IPS-NIHi11 (cell line): ENCODE measurements at regions not wholly inside any gene's neighbourhood (a gene's known extent, or its start where the extent isn't known, plus 50 kb on each side); places are given as distances from the start of the nearest gene placed in this dataset.
"Not testable (repeated sequence)": the region's sequence is repeated elsewhere in the genome, so short reads cannot be mapped to it uniquely, and the experiment has no call there.

Source experiments
- DNase-seq: peaks from one replicate; pipeline ENCODE4 v3.0.0; 2012; ENCODE audit warnings: mixed read lengths, low spot score

- no peak for DNase-seq
These were observed 664.0 kb upstream of the EEF2KMT start for GRCh38 chr16:5761592-5761991.

GRCh38 chr16:5758281-5758680 lies 660.7 kb upstream of the EEF2KMT start:
- no peak for DNase-seq

- DNase-seq: peak; percentile 39
These were observed 659.4 kb upstream of the EEF2KMT start for GRCh38 chr16:5756969-5757368.

DNA sequence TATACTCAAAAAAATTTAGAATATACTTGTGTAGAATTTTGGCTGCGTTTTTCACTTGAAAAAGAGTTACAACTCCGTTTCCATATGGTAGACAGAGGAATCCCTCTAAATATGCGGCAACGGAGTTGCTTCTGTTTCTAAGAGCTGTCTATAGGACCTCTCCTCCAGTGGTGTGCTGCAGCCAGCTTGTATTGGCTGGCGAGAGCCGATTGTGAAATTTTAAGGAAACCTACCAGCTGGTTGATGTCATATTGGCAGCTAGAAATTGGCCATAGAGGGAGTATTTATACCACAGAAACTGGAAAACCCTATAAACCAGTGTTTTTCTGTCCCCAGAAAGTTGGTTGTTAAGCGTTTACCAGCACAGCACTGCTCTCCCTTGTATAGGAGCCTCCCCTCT lies 655.8 kb upstream of the EEF2KMT start:
- no peak for DNase-seq

DNA sequence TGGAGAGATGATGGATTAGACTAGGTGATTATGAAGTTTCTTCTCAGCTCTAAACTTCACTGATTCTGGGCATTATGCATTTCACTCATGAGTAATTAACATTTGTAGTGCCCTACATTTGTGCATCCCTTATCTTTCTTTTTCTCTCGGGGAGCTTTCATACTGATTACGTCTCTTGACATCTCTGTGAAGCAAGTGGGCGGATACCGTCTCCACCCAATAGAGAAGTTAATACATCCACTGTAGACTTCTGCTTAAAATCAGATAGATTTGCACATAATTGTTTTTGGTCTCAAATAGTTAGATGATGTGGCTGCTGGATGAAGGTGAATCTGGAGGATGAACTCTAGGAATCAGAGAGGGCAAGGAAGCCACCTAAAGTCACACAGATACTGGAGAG lies 653.6 kb upstream of the EEF2KMT start:
- DNase-seq: no peak

DNA sequence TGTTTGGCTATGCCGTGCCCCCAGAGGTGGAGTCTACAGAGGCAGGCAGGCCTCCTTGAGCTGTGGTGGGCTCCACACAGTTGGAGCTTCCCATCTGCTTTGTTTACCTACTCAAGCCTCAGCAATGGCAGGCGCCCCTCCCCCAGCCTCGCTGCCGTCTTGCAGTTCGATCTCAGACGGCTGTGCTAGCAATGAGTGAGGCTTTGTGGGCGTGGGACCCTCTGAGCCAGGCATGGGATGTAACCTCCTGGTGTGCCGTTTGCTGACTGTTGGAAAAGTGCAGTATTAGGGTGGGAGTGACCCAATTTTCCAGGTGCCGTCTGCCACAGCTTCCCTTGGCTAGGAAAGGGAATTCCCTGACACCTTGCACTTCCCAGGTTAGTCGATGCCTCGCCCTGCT lies 652.8 kb upstream of the EEF2KMT start:
- DNase-seq: not testable (repeated sequence)

DNA sequence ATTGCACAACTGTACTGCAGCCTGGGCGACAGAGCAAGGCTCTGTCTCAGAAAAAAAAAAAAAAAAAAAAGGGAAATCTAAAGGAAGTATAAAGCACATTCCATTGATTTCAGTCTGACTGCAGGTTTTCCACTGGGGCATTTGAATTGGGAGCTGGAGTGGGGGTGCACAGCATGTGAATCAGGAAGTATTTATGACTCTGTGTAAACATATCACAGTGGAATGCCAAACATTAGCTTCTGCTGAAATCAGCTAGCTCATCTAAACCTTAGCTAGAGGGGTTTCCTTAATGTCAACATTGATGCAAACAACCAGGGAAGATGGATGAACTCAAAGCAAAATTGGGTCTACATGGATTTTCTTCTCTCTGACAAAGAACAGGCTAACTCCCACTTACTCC lies 641.0 kb upstream of the EEF2KMT start:
- DNase-seq: no peak

DNA sequence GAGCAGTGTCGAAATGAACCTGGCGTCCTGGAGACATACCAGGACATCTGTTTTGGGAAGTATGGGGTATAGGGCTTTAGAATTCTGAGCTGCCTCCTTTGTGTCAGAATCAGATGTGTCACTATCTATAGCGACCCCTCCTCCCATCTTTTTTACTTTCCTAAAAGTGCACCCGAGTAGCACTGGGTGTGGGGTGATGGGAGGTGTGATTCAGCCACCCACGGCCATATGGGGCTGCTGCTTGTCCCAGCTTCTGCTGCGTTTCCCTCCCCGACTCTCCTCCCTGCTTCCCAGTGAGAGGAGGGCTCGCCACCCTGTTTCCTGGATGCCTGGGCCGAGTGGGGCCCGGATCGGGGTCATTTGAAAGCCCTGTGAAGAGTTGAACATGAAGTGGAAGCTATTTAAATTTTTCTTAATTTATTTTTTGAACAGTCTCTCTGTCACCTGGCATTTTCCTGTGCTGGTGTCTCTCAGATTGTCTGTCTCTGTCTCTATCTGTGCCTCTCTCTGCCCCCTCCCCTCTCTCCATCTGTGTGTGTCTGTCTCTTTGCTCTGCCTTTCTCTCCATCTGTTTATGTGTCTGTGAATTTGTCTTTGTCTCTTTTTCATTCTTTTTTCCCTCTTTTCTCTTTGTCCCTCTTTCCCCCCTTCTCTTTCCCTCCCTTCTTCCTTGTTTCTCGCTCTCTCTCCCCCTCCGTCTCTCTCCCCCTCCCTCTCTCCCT lies 638.8 kb upstream of the EEF2KMT start:
- DNase-seq: no peak

GRCh38 chr16:5735444-5735843 lies 637.8 kb upstream of the EEF2KMT start:
- no peak for DNase-seq

- DNase-seq: no peak
These were observed 633.2 kb upstream of the EEF2KMT start for GRCh38 chr16:5730783-5731182.

DNA sequence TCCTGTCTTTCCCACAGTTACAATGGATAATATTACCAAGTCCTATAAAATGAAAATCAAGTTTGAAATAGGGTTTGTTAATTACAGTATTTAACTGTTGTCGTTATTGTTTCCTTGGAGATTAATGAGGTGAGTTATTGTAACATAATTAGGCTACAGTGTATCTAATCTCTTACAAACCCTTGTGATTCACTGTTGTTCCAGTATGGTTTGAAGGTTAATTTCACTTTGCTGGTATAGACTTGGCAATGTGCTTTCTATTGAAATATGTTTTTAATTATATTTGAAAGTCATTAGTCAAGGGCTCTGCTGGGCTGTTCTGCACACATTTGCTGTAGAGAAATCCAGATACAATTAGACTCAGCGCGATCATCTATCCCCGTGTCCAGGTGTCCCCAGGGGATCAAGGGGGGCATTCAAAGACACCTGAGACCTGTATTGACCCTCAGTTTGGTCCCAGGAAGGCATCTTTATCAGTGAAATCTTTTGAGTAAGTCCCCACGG lies 624.6 kb upstream of the EEF2KMT start:
- DNase-seq: no peak

- no peak for DNase-seq
These were observed 617.6 kb upstream of the EEF2KMT start for GRCh38 chr16:5715155-5715554.

DNA sequence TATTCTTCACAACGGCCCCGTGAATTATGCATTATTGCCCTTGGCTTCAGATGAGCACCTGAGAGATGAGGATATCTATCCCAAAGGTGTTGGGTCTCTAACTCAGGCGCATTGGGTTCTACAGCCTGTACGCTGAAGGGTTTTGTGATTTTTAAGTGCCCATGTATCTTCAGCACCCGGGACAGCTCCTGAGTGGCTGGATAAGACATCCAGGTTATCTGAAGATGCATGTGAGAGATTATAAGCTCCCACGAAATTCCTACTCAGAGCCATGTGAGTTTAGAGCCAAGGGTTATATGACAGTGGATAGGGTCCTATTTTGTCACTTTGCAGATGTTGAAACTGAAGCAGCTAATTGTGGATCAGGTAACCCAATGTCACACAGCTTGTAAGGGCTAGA lies 612.3 kb upstream of the EEF2KMT start:
- DNase-seq: peak; percentile 38

GRCh38 chr16:5706211-5706610 lies 608.6 kb upstream of the EEF2KMT start:
- no peak for DNase-seq

GRCh38 chr16:5704271-5704670 lies 606.7 kb upstream of the EEF2KMT start:
- DNase-seq: no peak

DNA sequence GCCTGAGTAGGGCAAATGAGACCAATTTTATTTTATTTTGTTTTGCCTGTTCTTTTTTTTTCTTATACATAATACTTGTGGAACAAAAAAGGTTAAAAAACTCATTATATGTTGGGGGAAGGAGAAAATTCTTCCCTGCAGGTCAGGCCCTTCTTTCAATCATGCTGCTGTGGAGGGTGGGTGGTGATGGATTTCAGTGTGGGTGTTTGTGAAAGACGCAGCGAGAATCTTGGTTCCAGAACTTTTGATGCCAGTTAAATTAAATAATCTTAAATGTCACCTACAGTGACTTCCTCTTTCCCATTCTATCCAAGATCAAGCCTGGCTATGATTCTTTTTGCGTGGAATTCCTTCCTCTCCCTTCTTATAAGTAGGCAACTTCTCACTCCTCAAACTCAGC lies 595.8 kb upstream of the EEF2KMT start:
- no peak for DNase-seq

DNA sequence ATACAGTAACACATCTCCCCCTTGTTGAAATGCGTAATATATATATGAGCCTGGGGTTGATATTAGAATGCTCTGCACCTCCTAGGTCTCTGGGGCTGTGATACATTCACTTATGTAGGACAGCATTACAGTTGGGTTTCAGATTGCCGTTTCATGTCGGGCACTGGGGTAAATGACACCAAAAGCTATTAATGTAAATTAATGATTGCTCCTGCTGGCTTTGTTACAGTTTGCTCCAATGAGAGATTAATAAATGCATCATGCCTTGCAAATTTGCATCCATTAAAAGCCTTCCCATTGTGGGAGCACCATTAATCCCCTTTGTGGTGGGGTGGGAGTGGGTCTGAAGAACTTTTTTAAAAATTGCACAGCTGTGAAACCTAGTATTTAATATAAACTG lies 584.4 kb upstream of the EEF2KMT start:
- no peak for DNase-seq

- DNase-seq: peak; percentile 75
These were observed 580.8 kb upstream of the EEF2KMT start for GRCh38 chr16:5678371-5678770.

DNA sequence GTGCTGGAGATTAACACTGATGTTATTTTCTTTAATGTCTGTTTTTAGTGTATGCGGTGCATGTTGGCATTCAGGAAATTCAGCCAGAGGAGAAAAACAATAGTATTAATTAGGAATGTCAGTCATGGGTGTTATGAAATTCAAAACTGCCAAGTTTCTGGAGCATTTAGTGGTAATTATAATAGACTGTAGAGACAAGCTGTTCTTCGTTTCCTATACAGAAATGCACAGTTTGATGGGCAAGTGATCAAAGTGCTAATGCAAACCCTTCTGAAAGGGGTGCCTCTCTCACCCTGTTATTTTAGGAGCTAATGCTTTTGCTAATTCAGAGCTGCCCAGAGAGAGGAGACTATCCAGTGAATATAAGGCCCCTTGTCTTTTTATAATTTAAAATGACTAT lies 573.8 kb upstream of the EEF2KMT start:
- DNase-seq: no peak

GRCh38 chr16:5670198-5670597 lies 572.6 kb upstream of the EEF2KMT start:
- no peak for DNase-seq

GRCh38 chr16:5668553-5668952 lies 571.0 kb upstream of the EEF2KMT start:
- no peak for DNase-seq

- DNase-seq: no peak
These were observed 568.2 kb upstream of the EEF2KMT start for GRCh38 chr16:5665834-5666233.

DNA sequence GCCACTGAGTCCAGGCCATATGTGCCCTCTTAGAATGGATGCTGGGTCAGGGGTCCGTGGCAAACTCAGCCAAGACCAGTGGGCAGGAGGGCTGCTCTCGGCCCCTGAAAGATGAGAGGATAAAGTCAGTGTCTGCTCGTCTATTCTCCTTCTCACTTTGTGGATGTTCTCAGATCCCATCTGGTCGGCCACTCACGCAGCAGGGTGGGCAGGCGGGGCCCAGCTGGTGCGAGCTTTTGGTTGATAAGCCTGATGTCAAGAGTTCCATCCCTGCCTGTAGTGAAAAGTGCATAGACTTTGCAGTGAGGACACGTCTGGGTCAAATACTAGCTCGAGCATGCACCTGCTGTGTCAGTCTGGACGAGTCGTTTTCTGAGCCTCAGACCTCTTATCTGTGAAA lies 556.2 kb upstream of the EEF2KMT start:
- DNase-seq: no peak

GRCh38 chr16:5653041-5653440 lies 555.4 kb upstream of the EEF2KMT start:
- no peak for DNase-seq
